ENCODE measurements at regions not wholly inside any gene's neighbourhood (a gene's known extent, or its start where the extent isn't known, plus 50 kb on each side); places are given as distances from the start of the nearest gene placed in this dataset.

GRCh38 chr2:49661809-49662208, 507.5 kb upstream of the FSHR start:
- no peak for DNase-seq (ENCODE audit: low read depth)
- no peak overlapping the region for H3K4me3 ChIP-seq (ENCODE audit: low read depth, low read length)
- no peak for TF ChIP-seq CTCF (IDR thresholded peaks at IDR 0.05; ENCODE audit: low read depth, low read length, missing control alignments)

GRCh38 chr2:49656853-49657252, 502.5 kb upstream of the FSHR start:
- no peak for DNase-seq (ENCODE audit: low read depth)
- TF ChIP-seq CTCF (IDR thresholded peaks at IDR 0.05; ENCODE audit: low read depth, low read length, missing control alignments), result no peak
- no peak overlapping the region for H3K4me3 ChIP-seq (ENCODE audit: low read depth, low read length)

- H3K4me3 ChIP-seq (ENCODE audit: low read depth, low read length), result no peak overlapping the region
- DNase-seq (ENCODE audit: low read depth), result no peak
- no peak for TF ChIP-seq CTCF (IDR thresholded peaks at IDR 0.05; ENCODE audit: low read depth, low read length, missing control alignments)
These were observed 488.8 kb upstream of the FSHR start for GRCh38 chr2:49643149-49643548.

GRCh38 chr2:49640630-49641029, 486.3 kb upstream of the FSHR start:
- TF ChIP-seq CTCF (IDR thresholded peaks at IDR 0.05; ENCODE audit: low read depth, low read length, missing control alignments), result no peak
- no peak for DNase-seq (ENCODE audit: low read depth)
- no peak overlapping the region for H3K4me3 ChIP-seq (ENCODE audit: low read depth, low read length)

GRCh38 chr2:49621016-49621415, 466.7 kb upstream of the FSHR start:
- TF ChIP-seq CTCF (IDR thresholded peaks at IDR 0.05; ENCODE audit: low read depth, low read length, missing control alignments), result no peak
- H3K4me3 ChIP-seq (ENCODE audit: low read depth, low read length), result no peak overlapping the region
- DNase-seq (ENCODE audit: low read depth), result no peak

- H3K4me3 ChIP-seq (ENCODE audit: low read depth, low read length), result no peak overlapping the region
- no peak for TF ChIP-seq CTCF (IDR thresholded peaks at IDR 0.05; ENCODE audit: low read depth, low read length, missing control alignments)
- no peak for DNase-seq (ENCODE audit: low read depth)
These were observed 465.5 kb upstream of the FSHR start for GRCh38 chr2:49619804-49620203.

- DNase-seq (ENCODE audit: low read depth), result no peak
These were observed 464.2 kb upstream of the FSHR start for GRCh38 chr2:49618491-49618890.

More at GRCh38 chr2:49618491-49618890, 464.2 kb upstream of the FSHR start:
- no peak overlapping the region for H3K4me3 ChIP-seq (ENCODE audit: low read depth, low read length)
- no peak for TF ChIP-seq CTCF (IDR thresholded peaks at IDR 0.05; ENCODE audit: low read depth, low read length, missing control alignments)
